Activated T-cell treated with anti-CD3 and anti-CD28 coated beads, Interleukin-2, amount 50 U/mL, for 24 hours (primary cell): ENCODE measurements at regions not wholly inside any gene's neighbourhood (a gene's known extent, or its start where the extent isn't known, plus 50 kb on each side); places are given as distances from the start of the nearest gene placed in this dataset.
"Not testable (repeated sequence)": the region's sequence is repeated elsewhere in the genome, so short reads cannot be mapped to it uniquely, and the experiment has no call there.

ENCODE experiments used
- DNase-seq: peaks from one replicate; pipeline ENCODE4 v3.0.0-alpha.2; 2020
- H3K27ac Mint-ChIP-seq: 2 replicates; pipeline ENCODE4 v1.8.0; 2020; ENCODE audit warnings: mild to moderate bottlenecking, mixed read lengths
- H3K27me3 Mint-ChIP-seq: 2 replicates; pipeline ENCODE4 v1.8.0; 2020; ENCODE audit warnings: mixed read lengths
- H3K36me3 Mint-ChIP-seq: 2 replicates; pipeline ENCODE4 v1.8.0; 2020; ENCODE audit warnings: low read depth, mixed read lengths
- H3K4me1 Mint-ChIP-seq: 2 replicates; pipeline ENCODE4 v1.8.0; 2020; ENCODE audit warnings: low read depth, mixed read lengths
- H3K4me3 Mint-ChIP-seq: 2 replicates; pipeline ENCODE4 v1.8.0; 2020; ENCODE audit warnings: mild to moderate bottlenecking, moderate library complexity, mixed read lengths
- H3K9me3 Mint-ChIP-seq: 2 replicates; pipeline ENCODE4 v1.8.0; 2020; ENCODE audit warnings: mixed read lengths

- DNase-seq: no peak
- H3K9me3 Mint-ChIP-seq: no peaks in the 10 kb centered on the region
- no peaks in the 10 kb centered on the region for H3K4me1 Mint-ChIP-seq
- peaks cover 20% of the 10 kb centered on the region for H3K27me3 Mint-ChIP-seq
- no peak overlapping the region for H3K4me3 Mint-ChIP-seq
- no peaks in the 10 kb centered on the region for H3K36me3 Mint-ChIP-seq
- H3K27ac Mint-ChIP-seq: no peak overlapping the region
These were observed 133.2 kb downstream of the ANXA2 start for GRCh38 chr15:60264566-60264965.

GRCh38 chr15:60265057-60265456 is 132.7 kb downstream of the ANXA2 start:
- H3K27ac Mint-ChIP-seq: no peak overlapping the region
- H3K4me1 Mint-ChIP-seq: no peaks in the 10 kb centered on the region
- H3K4me3 Mint-ChIP-seq: no peak overlapping the region
- DNase-seq: no peak
- H3K27me3 Mint-ChIP-seq: peaks cover 20% of the 10 kb centered on the region
- no peaks in the 10 kb centered on the region for H3K36me3 Mint-ChIP-seq
- no peaks in the 10 kb centered on the region for H3K9me3 Mint-ChIP-seq

GRCh38 chr15:60272623-60273022 is 125.2 kb downstream of the ANXA2 start:
- H3K36me3 Mint-ChIP-seq: no peaks in the 10 kb centered on the region
- peaks cover 8% of the 10 kb centered on the region for H3K9me3 Mint-ChIP-seq
- H3K27me3 Mint-ChIP-seq: peaks cover 33% of the 10 kb centered on the region

GRCh38 chr15:60275624-60276023 is 122.2 kb downstream of the ANXA2 start:
- Mint-ChIP-seq H3K4me1 (no peaks in the 10 kb centered on the region), H3K4me3 (no peak overlapping the region), H3K27me3 (peaks cover 36% of the 10 kb centered on the region), H3K27ac (no peak overlapping the region), H3K36me3 (no peaks in the 10 kb centered on the region), H3K9me3 (peaks cover 8% of the 10 kb centered on the region)
- DNase-seq: no peak

More at GRCh38 chr15:60272623-60273022, 125.2 kb downstream of the ANXA2 start:
- no peak for DNase-seq
- no peaks in the 10 kb centered on the region for H3K4me1 Mint-ChIP-seq
- no peak overlapping the region for H3K27ac Mint-ChIP-seq
- no peak overlapping the region for H3K4me3 Mint-ChIP-seq

GRCh38 chr15:60278879-60279278 is 118.9 kb downstream of the ANXA2 start:
- Mint-ChIP-seq H3K36me3 (no peaks in the 10 kb centered on the region), H3K27me3 (peaks cover 27% of the 10 kb centered on the region), H3K9me3 (peaks cover 8% of the 10 kb centered on the region), H3K4me1 (no peaks in the 10 kb centered on the region), H3K27ac (no peak overlapping the region), H3K4me3 (no peak overlapping the region)
- no peak for DNase-seq

GRCh38 chr15:60280259-60280658 is 117.5 kb downstream of the ANXA2 start:
- no peak for DNase-seq
- H3K36me3 Mint-ChIP-seq: no peaks in the 10 kb centered on the region

GRCh38 chr15:60283936-60284335 is 113.8 kb downstream of the ANXA2 start:
- Mint-ChIP-seq H3K9me3 (peaks cover 2% of the 10 kb centered on the region), H3K4me1 (no peaks in the 10 kb centered on the region), H3K27ac (no peak overlapping the region), H3K27me3 (peaks cover 14% of the 10 kb centered on the region), H3K36me3 (no peaks in the 10 kb centered on the region), H3K4me3 (no peak overlapping the region)
- DNase-seq: no peak

More at GRCh38 chr15:60280259-60280658, 117.5 kb downstream of the ANXA2 start:
- Mint-ChIP-seq H3K27me3 (peaks cover 30% of the 10 kb centered on the region), H3K9me3 (peaks cover 6% of the 10 kb centered on the region), H3K4me1 (no peaks in the 10 kb centered on the region), H3K4me3 (no peak overlapping the region), H3K27ac (no peak overlapping the region)

GRCh38 chr15:60295901-60296300 is 101.9 kb downstream of the ANXA2 start:
- H3K27me3 Mint-ChIP-seq: peaks cover 11% of the 10 kb centered on the region
- not testable (repeated sequence) for H3K4me3 Mint-ChIP-seq, H3K36me3 Mint-ChIP-seq

GRCh38 chr15:60297047-60297446 is 100.7 kb downstream of the ANXA2 start:
- Mint-ChIP-seq H3K9me3 (no peaks in the 10 kb centered on the region), H3K4me3 (no peak overlapping the region), H3K4me1 (no peaks in the 10 kb centered on the region), H3K36me3 (no peaks in the 10 kb centered on the region), H3K27ac (no peak overlapping the region), H3K27me3 (peaks cover 11% of the 10 kb centered on the region)
- DNase-seq: no peak

More at GRCh38 chr15:60295901-60296300, 101.9 kb downstream of the ANXA2 start:
- not testable (repeated sequence) for DNase-seq, H3K4me1 Mint-ChIP-seq, H3K9me3 Mint-ChIP-seq, H3K27ac Mint-ChIP-seq
